H1 (cell line): ENCODE measurements at regions not wholly inside any gene's neighbourhood (a gene's known extent, or its start where the extent isn't known, plus 50 kb on each side); places are given as distances from the start of the nearest gene placed in this dataset.

Source experiments
- CHD2 ChIP-seq: IDR thresholded peaks from 2 replicates; pipeline ENCODE4 v1.6.1; 2012; ENCODE audit warnings: low read length, improper control_type of control experiment
- EP300 ChIP-seq, 2 experiments: IDR thresholded peaks; 1 replicate in 1 of 2; 2 replicates in 1 of 2; pipeline ENCODE4 v1.6.1; 2011 to 2012; ENCODE audit warnings: low read depth in 2 of 2, low read length in 2 of 2, mild to moderate bottlenecking in 2 of 2, borderline replicate concordance in 1 of 2, inconsistent platforms in 1 of 2, moderate library complexity in 1 of 2
- GABPA ChIP-seq: IDR thresholded peaks from 2 replicates; pipeline ENCODE4 v1.6.1; 2011; ENCODE audit warnings: mild to moderate bottlenecking, low read length, moderate library complexity, borderline replicate concordance; ENCODE audit not compliant: insufficient read depth
- HDAC6 ChIP-seq: IDR thresholded peaks from one replicate; pipeline ENCODE4 v1.7.1; 2012; ENCODE audit warnings: low read depth, mild to moderate bottlenecking, inconsistent platforms, low read length, moderate library complexity
- NRF1 ChIP-seq: IDR thresholded peaks from 2 replicates; pipeline ENCODE4 v1.6.1; 2011; ENCODE audit warnings: mild to moderate bottlenecking, low read depth, low read length, improper control_type of control experiment
- POLR2A ChIP-seq, 2 experiments: IDR thresholded peaks; 1 replicate in 1 of 2; 2 replicates in 1 of 2; pipeline ENCODE4 v1.6.1; 2011; ENCODE audit warnings: low read depth in 2 of 2, low read length in 2 of 2, mild to moderate bottlenecking in 2 of 2; ENCODE audit errors: control extremely low read depth in 1 of 2
- RNF2 ChIP-seq: fragments of 200-900, 300-1000 bp; sonication (generic); IDR thresholded peaks from 2 replicates; pipeline ENCODE4 v1.7.1; 2016; ENCODE audit warnings: borderline replicate concordance, low read depth, mild to moderate bottlenecking, antibody characterized with exemption, low read length; ENCODE audit not compliant: poor library complexity, severe bottlenecking; ENCODE audit errors: missing control alignments
- SUZ12 ChIP-seq: fragments of 200-600 bp; sonication (generic); IDR thresholded peaks from 2 replicates; pipeline ENCODE4 v1.6.1; 2012; ENCODE audit warnings: mild to moderate bottlenecking, inconsistent platforms, low read length, moderate library complexity, mixed read lengths
- TAF1 ChIP-seq: IDR thresholded peaks from 2 replicates; pipeline ENCODE4 v1.6.1; 2011; ENCODE audit warnings: mild to moderate bottlenecking, low read depth, low read length
- TAF7 ChIP-seq: optimal IDR thresholded peaks from 2 replicates; pipeline ENCODE3; 2011; ENCODE audit warnings: low read depth, mild to moderate bottlenecking, inconsistent platforms, low read length, moderate library complexity, borderline replicate concordance
- TEAD4 ChIP-seq: IDR thresholded peaks from 2 replicates; pipeline ENCODE4 v1.6.1; 2012; ENCODE audit warnings: low read depth, low read length, inconsistent platforms, mixed read lengths
- TF ChIP-seq, protein P1 (sequence below), 3 experiments: IDR thresholded peaks; 1 replicate in 2 of 3; 2 replicates in 1 of 3; pipeline versions ENCODE4 v1.5.1 to v1.6.1; 2011; ENCODE audit warnings: low read length in 3 of 3, mild to moderate bottlenecking in 3 of 3, inconsistent platforms in 2 of 3, low read depth in 1 of 3, moderate library complexity in 1 of 3; ENCODE audit not compliant: insufficient read depth in 1 of 3; ENCODE audit errors: control extremely low read depth in 1 of 3
- TF ChIP-seq, protein P2 (sequence below): fragments of 300-600 bp; sonication (generic); IDR thresholded peaks from 2 replicates; pipeline ENCODE4 v1.7.1; 2012; ENCODE audit warnings: low read length, moderate library complexity, mild to moderate bottlenecking, inconsistent platforms; ENCODE audit not compliant: insufficient replicate concordance

DNA sequence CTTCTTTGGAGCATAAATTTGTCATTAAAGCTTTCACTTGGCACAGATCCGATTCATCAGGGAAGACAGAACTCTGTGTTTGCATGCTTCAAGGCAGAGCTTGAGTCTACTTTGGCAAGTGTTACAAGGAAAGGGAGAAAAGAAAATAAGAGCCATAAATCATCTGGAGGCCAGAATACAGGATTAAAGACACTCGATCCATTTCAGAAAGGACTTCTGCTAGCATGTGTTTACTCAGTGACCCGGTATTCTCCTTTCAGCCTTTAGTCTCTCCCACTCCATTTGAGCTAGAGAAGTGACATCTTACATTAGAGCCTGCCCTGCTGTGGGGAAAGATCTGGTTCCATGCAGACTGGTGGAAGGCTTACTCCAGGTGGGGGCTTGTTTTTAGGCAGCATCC is 306.4 kb downstream of the KLF5 start:
- TF ChIP-seq EP300 (IDR thresholded peaks at IDR 0.05; ENCODE audit: borderline replicate concordance in 1 of 2, low read depth in 2 of 2, low read length in 2 of 2) (no peak), NRF1 (no peak), TAF7 (no peak), HDAC6 (no peak), POLR2A (IDR thresholded peaks at IDR 0.05; ENCODE audit: control extremely low read depth in 1 of 2, low read depth in 2 of 2, low read length in 2 of 2) (no peak), GABPA (no peak), SUZ12 (no peak), TEAD4 (no peak), RNF2 (no peak), CHD2 (no peak), TAF1 (no peak)
- TF ChIP-seq, protein P1, sequence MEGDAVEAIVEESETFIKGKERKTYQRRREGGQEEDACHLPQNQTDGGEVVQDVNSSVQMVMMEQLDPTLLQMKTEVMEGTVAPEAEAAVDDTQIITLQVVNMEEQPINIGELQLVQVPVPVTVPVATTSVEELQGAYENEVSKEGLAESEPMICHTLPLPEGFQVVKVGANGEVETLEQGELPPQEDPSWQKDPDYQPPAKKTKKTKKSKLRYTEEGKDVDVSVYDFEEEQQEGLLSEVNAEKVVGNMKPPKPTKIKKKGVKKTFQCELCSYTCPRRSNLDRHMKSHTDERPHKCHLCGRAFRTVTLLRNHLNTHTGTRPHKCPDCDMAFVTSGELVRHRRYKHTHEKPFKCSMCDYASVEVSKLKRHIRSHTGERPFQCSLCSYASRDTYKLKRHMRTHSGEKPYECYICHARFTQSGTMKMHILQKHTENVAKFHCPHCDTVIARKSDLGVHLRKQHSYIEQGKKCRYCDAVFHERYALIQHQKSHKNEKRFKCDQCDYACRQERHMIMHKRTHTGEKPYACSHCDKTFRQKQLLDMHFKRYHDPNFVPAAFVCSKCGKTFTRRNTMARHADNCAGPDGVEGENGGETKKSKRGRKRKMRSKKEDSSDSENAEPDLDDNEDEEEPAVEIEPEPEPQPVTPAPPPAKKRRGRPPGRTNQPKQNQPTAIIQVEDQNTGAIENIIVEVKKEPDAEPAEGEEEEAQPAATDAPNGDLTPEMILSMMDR (IDR thresholded peaks at IDR 0.05; ENCODE audit: control extremely low read depth in 1 of 3, insufficient read depth in 1 of 3, low read depth in 1 of 3, low read length in 3 of 3) = no peak
- TF ChIP-seq, protein P2, sequence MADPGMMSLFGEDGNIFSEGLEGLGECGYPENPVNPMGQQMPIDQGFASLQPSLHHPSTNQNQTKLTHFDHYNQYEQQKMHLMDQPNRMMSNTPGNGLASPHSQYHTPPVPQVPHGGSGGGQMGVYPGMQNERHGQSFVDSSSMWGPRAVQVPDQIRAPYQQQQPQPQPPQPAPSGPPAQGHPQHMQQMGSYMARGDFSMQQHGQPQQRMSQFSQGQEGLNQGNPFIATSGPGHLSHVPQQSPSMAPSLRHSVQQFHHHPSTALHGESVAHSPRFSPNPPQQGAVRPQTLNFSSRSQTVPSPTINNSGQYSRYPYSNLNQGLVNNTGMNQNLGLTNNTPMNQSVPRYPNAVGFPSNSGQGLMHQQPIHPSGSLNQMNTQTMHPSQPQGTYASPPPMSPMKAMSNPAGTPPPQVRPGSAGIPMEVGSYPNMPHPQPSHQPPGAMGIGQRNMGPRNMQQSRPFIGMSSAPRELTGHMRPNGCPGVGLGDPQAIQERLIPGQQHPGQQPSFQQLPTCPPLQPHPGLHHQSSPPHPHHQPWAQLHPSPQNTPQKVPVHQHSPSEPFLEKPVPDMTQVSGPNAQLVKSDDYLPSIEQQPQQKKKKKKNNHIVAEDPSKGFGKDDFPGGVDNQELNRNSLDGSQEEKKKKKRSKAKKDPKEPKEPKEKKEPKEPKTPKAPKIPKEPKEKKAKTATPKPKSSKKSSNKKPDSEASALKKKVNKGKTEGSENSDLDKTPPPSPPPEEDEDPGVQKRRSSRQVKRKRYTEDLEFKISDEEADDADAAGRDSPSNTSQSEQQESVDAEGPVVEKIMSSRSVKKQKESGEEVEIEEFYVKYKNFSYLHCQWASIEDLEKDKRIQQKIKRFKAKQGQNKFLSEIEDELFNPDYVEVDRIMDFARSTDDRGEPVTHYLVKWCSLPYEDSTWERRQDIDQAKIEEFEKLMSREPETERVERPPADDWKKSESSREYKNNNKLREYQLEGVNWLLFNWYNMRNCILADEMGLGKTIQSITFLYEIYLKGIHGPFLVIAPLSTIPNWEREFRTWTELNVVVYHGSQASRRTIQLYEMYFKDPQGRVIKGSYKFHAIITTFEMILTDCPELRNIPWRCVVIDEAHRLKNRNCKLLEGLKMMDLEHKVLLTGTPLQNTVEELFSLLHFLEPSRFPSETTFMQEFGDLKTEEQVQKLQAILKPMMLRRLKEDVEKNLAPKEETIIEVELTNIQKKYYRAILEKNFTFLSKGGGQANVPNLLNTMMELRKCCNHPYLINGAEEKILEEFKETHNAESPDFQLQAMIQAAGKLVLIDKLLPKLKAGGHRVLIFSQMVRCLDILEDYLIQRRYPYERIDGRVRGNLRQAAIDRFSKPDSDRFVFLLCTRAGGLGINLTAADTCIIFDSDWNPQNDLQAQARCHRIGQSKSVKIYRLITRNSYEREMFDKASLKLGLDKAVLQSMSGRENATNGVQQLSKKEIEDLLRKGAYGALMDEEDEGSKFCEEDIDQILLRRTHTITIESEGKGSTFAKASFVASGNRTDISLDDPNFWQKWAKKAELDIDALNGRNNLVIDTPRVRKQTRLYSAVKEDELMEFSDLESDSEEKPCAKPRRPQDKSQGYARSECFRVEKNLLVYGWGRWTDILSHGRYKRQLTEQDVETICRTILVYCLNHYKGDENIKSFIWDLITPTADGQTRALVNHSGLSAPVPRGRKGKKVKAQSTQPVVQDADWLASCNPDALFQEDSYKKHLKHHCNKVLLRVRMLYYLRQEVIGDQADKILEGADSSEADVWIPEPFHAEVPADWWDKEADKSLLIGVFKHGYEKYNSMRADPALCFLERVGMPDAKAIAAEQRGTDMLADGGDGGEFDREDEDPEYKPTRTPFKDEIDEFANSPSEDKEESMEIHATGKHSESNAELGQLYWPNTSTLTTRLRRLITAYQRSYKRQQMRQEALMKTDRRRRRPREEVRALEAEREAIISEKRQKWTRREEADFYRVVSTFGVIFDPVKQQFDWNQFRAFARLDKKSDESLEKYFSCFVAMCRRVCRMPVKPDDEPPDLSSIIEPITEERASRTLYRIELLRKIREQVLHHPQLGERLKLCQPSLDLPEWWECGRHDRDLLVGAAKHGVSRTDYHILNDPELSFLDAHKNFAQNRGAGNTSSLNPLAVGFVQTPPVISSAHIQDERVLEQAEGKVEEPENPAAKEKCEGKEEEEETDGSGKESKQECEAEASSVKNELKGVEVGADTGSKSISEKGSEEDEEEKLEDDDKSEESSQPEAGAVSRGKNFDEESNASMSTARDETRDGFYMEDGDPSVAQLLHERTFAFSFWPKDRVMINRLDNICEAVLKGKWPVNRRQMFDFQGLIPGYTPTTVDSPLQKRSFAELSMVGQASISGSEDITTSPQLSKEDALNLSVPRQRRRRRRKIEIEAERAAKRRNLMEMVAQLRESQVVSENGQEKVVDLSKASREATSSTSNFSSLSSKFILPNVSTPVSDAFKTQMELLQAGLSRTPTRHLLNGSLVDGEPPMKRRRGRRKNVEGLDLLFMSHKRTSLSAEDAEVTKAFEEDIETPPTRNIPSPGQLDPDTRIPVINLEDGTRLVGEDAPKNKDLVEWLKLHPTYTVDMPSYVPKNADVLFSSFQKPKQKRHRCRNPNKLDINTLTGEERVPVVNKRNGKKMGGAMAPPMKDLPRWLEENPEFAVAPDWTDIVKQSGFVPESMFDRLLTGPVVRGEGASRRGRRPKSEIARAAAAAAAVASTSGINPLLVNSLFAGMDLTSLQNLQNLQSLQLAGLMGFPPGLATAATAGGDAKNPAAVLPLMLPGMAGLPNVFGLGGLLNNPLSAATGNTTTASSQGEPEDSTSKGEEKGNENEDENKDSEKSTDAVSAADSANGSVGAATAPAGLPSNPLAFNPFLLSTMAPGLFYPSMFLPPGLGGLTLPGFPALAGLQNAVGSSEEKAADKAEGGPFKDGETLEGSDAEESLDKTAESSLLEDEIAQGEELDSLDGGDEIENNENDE = no peak
